ENCODE measurements at regions not wholly inside any gene's neighbourhood (a gene's known extent, or its start where the extent isn't known, plus 50 kb on each side); places are given as distances from the start of the nearest gene placed in this dataset.

GRCh38 chr2:226329180-226329579 is 470.4 kb downstream of the IRS1 start:
- TF ChIP-seq CTCF (IDR thresholded peaks at IDR 0.05; ENCODE audit: low read length) (no peak), EZH2 (IDR thresholded peaks at IDR 0.05; ENCODE audit: borderline replicate concordance, low read length) (no peak)

All from OCI-LY1 (cell line).